HCT116 (cell line): ENCODE measurements at regions not wholly inside any gene's neighbourhood (a gene's known extent, or its start where the extent isn't known, plus 50 kb on each side); places are given as distances from the start of the nearest gene placed in this dataset.

Experiments
- ATAC-seq: fragments of 200-7000 bp; cut with Tn5 transposase; 2 replicates; pipeline ENCODE4 v1.9.1; 2020; ENCODE audit warnings: mild to moderate bottlenecking, moderate library complexity
- BruUV-seq: library from RNA; stranded (reverse); fragments of 400-500 nt; replicated peaks from 2 replicates; lab custom pipeline; 2021; lab: Mats Ljungman, UMichigan
- CTCF ChIA-PET: fragments of 300-600 bp; sonication (Branson Sonifier 250); formaldehyde crosslinking; loops from one replicate; lab custom pipeline; 2021; ENCODE audit warnings: antibody characterized with exemption; lab: Charles Lee
- POLR2A ChIA-PET: fragments of 300-600, 350-600 bp; sonication (Branson Sonifier 250); formaldehyde crosslinking; loops from one replicate; lab custom pipeline; 2021; ENCODE audit warnings: antibody characterized with exemption; lab: Charles Lee
- RAD21 ChIA-PET, 2 experiments: fragments of 300-600 bp; sonication (Branson Sonifier 250); formaldehyde crosslinking; loops; one replicate each; lab custom pipeline; 2023; ENCODE audit warnings: low total read pairs in 2 of 2; ENCODE audit not compliant: uncharacterized antibody in 2 of 2, unreplicated experiment in 2 of 2, low non-redundant PET in 1 of 2; lab: Charles Lee
- DNase-seq: peaks from one replicate; pipeline ENCODE4 v3.0.0-alpha.2; 2010; ENCODE audit warnings: low read depth, low spot score
- H2AFZ ChIP-seq: fragments of 200-600 bp; shearing (Covaris generic), sonication (generic); 2 replicates; pipeline ENCODE4 v1.6.1; 2017; ENCODE audit warnings: low read depth, mixed run types, mixed read lengths, antibody characterized with exemption, low read length; ENCODE audit not compliant: poor library complexity, severe bottlenecking
- H3K27ac ChIP-seq: 2 replicates; pipeline ENCODE4 v1.5.1; 2012; ENCODE audit warnings: low read depth, low read length
- H3K27me3 ChIP-seq: fragments of 200-600 bp; sonication (generic); 2 replicates; pipeline ENCODE4 v1.6.1; 2016; ENCODE audit warnings: mixed run types, low read length, mixed read lengths; ENCODE audit not compliant: insufficient read depth
- H3K36me3 ChIP-seq, 2 experiments: fragments of 200-500 bp in 1 of 2; fragments of 200-600 bp in 1 of 2; sonication (Bioruptor generic) in 1 of 2; sonication (generic) in 1 of 2; 2 replicates each; pipeline versions ENCODE4 v1.5.1 to v1.6.1; 2014 to 2016; ENCODE audit warnings: low read length in 2 of 2, inconsistent platforms in 1 of 2, mixed read lengths in 1 of 2, mixed run types in 1 of 2; ENCODE audit not compliant: insufficient read depth in 2 of 2, control insufficient read depth in 1 of 2
- H3K4me1 ChIP-seq, 2 experiments: fragments of 200-600 bp in 1 of 2; sonication (generic) in 1 of 2; 2 replicates each; pipeline versions ENCODE4 v1.5.1 to v1.6.1; 2012 to 2017; ENCODE audit warnings: low read length in 2 of 2, inconsistent platforms in 1 of 2, mild to moderate bottlenecking in 1 of 2, mixed read lengths in 1 of 2, mixed run types in 1 of 2, moderate library complexity in 1 of 2; ENCODE audit not compliant: insufficient read depth in 2 of 2, control insufficient read depth in 1 of 2
- H3K4me2 ChIP-seq: fragments of 200-600 bp; sonication (generic); 2 replicates; pipeline ENCODE4 v1.6.1; 2017; ENCODE audit warnings: mixed run types, low read length, mixed read lengths
- H3K4me3 ChIP-seq, 2 experiments: fragments of 200-600 bp in 1 of 2; sonication (generic) in 1 of 2; replicated peaks in 1 of 2; 2 replicates each; pipeline ENCODE4 v1.5.1; 2011 to 2016; ENCODE audit warnings: low read length in 2 of 2, control low read depth in 1 of 2, low read depth in 1 of 2, mild to moderate bottlenecking in 1 of 2, mixed read lengths in 1 of 2, mixed run types in 1 of 2
- H3K79me2 ChIP-seq: fragments of 200-600 bp; sonication (generic); 2 replicates; pipeline ENCODE4 v1.6.1; 2017; ENCODE audit warnings: mild to moderate bottlenecking, mixed run types, low read length, moderate library complexity, mixed read lengths; ENCODE audit not compliant: insufficient read depth
- H3K9ac ChIP-seq: fragments of 200-600 bp; sonication (generic); 2 replicates; pipeline ENCODE4 v1.6.1; 2016; ENCODE audit warnings: low read length, mixed read lengths
- H3K9me2 ChIP-seq: fragments of 200-600 bp; sonication (generic), shearing (Covaris generic); 2 replicates; pipeline ENCODE4 v1.6.1; 2017; ENCODE audit warnings: mixed run types, mild to moderate bottlenecking, moderate library complexity; ENCODE audit not compliant: insufficient read depth
- H3K9me3 ChIP-seq, 2 experiments: fragments of 200-500 bp in 1 of 2; fragments of 200-600 bp in 1 of 2; sonication (Bioruptor generic) in 1 of 2; sonication (generic) in 1 of 2; 2 replicates each; pipeline ENCODE4 v1.6.1; 2014 to 2017; ENCODE audit warnings: low read length in 2 of 2, mixed read lengths in 2 of 2, inconsistent platforms in 1 of 2, low read depth in 1 of 2, mild to moderate bottlenecking in 1 of 2, mixed run types in 1 of 2, moderate library complexity in 1 of 2; ENCODE audit not compliant: control insufficient read depth in 1 of 2, insufficient read depth in 1 of 2
- H4K20me1 ChIP-seq: fragments of 200-600 bp; sonication (generic), shearing (Covaris generic); 2 replicates; pipeline ENCODE4 v1.6.1; 2017; ENCODE audit warnings: mixed run types, mild to moderate bottlenecking, moderate library complexity; ENCODE audit not compliant: insufficient read depth
- JUND ChIP-seq: IDR thresholded peaks from 2 replicates; pipeline ENCODE4 v1.6.1; 2012
- SIN3A ChIP-seq: IDR thresholded peaks from 2 replicates; pipeline ENCODE4 v1.6.1; 2012; ENCODE audit warnings: low read depth
- TCF7L2 ChIP-seq: IDR thresholded peaks from 2 replicates; pipeline ENCODE4 v1.7.0; 2011; ENCODE audit warnings: borderline replicate concordance, inconsistent platforms; ENCODE audit not compliant: insufficient read depth, insufficient read length; ENCODE audit errors: extremely low read depth
- intact Hi-C: fragments of 100-400 bp; cut with micrococcal nuclease; formaldehyde crosslinking; loops from 2 replicates; pipeline ENCODE4 v1.10.0; 2022

DNA sequence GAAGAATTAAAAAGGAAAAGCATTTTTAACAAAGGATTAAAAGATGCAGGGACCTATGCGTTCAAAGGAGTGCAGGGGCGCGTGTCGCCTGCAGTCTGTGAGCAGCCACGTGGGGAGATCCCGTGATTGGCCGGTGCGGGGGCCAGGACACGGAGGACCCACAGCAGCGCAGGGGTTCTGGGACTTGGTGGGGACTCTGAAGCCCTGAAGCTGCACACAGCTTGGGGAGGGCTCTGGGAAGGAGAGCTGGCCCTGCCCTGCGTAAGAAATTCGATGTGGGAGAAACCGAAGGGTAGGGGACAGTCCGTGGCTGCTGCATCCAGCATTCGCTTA is 268.1 kb downstream of the KLF6 start:
- H3K36me3 ChIP-seq, result no peaks in the 10 kb centered on the region
- H3K4me1 ChIP-seq, result no peaks in the 10 kb centered on the region
- H2AFZ ChIP-seq, result no peak overlapping the region
- H3K9ac ChIP-seq, result no peak overlapping the region
- DNase-seq, result no peak
- no peak overlapping the region for H3K4me3 ChIP-seq
- ChIA-PET CTCF (no interaction called here), POLR2A (no interaction called here), RAD21 (no interaction called here)
- H4K20me1 ChIP-seq, result no peaks in the 10 kb centered on the region
- no peak for ATAC-seq
- intact Hi-C loops, result no loop called here
- no peaks in the 10 kb centered on the region for H3K27me3 ChIP-seq
- no TSS peak for BruUV-seq
- no peaks in the 10 kb centered on the region for H3K9me3 ChIP-seq
- H3K79me2 ChIP-seq, result no peaks in the 10 kb centered on the region
- H3K4me2 ChIP-seq, result no peak overlapping the region
- TF ChIP-seq SIN3A, result no peak
- H3K27ac ChIP-seq, result no peak overlapping the region
- no peaks in the 10 kb centered on the region for H3K9me2 ChIP-seq

DNA sequence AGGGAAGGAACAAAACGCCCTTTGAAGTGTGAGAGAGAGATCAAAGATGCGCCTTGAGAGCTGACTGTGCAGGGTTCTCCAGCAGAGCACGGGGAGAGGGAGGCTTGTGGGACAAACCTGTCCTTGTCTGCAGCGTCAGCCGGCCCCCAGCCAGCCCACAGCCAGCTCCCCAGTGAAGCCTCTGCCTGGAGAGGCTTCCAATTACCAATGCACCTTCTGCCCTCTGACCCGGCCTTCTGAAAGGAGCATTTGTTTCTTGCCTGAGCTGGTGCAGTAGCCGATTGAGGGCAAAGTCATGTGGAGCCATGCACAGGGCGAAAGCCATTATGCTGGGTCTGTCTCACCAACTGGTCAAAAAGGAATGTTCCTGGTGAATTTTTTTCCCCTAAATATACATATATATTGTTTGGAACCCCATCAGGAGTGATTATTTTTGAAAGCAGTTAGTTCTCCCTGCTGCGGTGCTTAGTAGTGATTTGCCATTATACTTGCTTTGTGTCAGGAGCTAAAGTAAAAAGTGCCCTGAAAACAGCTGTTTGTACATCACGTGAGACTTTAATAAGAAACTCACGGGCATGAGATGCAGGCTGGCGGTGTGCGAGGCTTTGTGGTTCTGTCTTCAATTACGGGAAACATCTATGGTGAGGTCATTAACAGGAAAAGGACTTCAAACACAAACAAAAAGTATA is 268.6 kb downstream of the KLF6 start:
- H3K9ac ChIP-seq, result no peak overlapping the region
- H3K9me3 ChIP-seq, result no peaks in the 10 kb centered on the region
- intact Hi-C loops, result no loop called here
- H3K27ac ChIP-seq, result no peak overlapping the region
- H3K27me3 ChIP-seq, result no peaks in the 10 kb centered on the region
- peak; percentile 21 for TF ChIP-seq TCF7L2
- no peak for TF ChIP-seq JUND
- no peak overlapping the region for H3K4me3 ChIP-seq
- H3K4me2 ChIP-seq, result no peak overlapping the region
- ChIA-PET CTCF (no interaction called here), POLR2A (no interaction called here), RAD21 (no interaction called here)
- no peaks in the 10 kb centered on the region for H3K9me2 ChIP-seq
- no TSS peak for BruUV-seq
- ATAC-seq (no peak), DNase-seq (no peak)
- H2AFZ ChIP-seq, result no peak overlapping the region
- H3K79me2 ChIP-seq, result no peaks in the 10 kb centered on the region
- H3K36me3 ChIP-seq, result no peaks in the 10 kb centered on the region
- H3K4me1 ChIP-seq, result no peaks in the 10 kb centered on the region
- no peaks in the 10 kb centered on the region for H4K20me1 ChIP-seq
